Upper lobe of left lung (tissue), 4 donors: ENCODE measurements at regions not wholly inside any gene's neighbourhood (a gene's known extent, or its start where the extent isn't known, plus 50 kb on each side); places are given as distances from the start of the nearest gene placed in this dataset.

Experiments
- EP300 ChIP-seq, 4 donors: sonication (generic); formaldehyde crosslinking; IDR thresholded peaks; one replicate each; pipeline ENCODE4 v1.5.1; 2017; ENCODE audit warnings: antibody characterized with exemption in 4 of 4, control low read depth in 2 of 4
- POLR2A ChIP-seq, 4 donors: fragments of 450-650 bp; IDR thresholded peaks; one replicate each; pipeline ENCODE4 v1.5.1; 2016 to 2017; ENCODE audit warnings: antibody characterized with exemption in 4 of 4, mild to moderate bottlenecking in 2 of 4
- POLR2AphosphoS5 ChIP-seq, 2 donors: sonication (generic); formaldehyde crosslinking; IDR thresholded peaks; one replicate each; pipeline ENCODE4 v1.5.1; 2017; ENCODE audit warnings: antibody characterized with exemption in 2 of 2

DNA sequence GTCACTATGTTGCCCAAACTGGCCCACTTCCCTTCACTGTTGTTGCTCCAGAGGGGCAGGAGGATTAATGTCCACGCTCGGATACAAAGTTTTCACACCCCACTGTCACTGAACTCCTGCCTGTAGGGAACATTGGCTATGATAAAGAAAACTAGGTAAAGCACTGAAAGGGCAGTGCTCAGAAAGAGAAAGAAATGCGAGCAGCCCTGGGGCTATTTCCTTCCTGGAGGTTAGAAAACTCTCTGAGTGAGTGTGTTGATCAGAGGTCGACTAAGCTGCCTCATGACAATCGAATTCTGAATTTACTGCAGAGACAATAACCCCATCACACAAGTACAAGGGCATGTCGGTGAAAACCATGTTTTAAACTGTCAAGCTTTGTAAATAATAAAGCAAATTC, 227.2 kb upstream of the PITRM1 start:
- TF ChIP-seq POLR2AphosphoS5 (IDR thresholded peaks at IDR 0.05) (no peak), EP300 (IDR thresholded peaks at IDR 0.05) (no peak), POLR2A (IDR thresholded peaks at IDR 0.05) (no peak)
